MM.1S (cell line): ENCODE measurements at regions not wholly inside any gene's neighbourhood (a gene's known extent, or its start where the extent isn't known, plus 50 kb on each side); places are given as distances from the start of the nearest gene placed in this dataset.

Source experiments
- DNase-seq: peaks from one replicate; pipeline ENCODE4 v3.0.0-alpha.2; 2015
- H2AFZ ChIP-seq: fragments of 300-600 bp; sonication (generic); 2 replicates; pipeline ENCODE4 v1.6.0; 2016; ENCODE audit warnings: antibody characterized with exemption, low read length
- H3F3A ChIP-seq: fragments of 300-600 bp; sonication (generic); 2 replicates; pipeline ENCODE4 v1.6.1; 2016; ENCODE audit warnings: mild to moderate bottlenecking, antibody characterized with exemption, low read length, moderate library complexity, mixed read lengths; ENCODE audit not compliant: insufficient read depth
- H3K27ac ChIP-seq: fragments of 300-600 bp; sonication (generic); 2 replicates; pipeline ENCODE4 v1.5.1; 2016; ENCODE audit warnings: mild to moderate bottlenecking, low read length
- H3K27me3 ChIP-seq: fragments of 300-600 bp; sonication (generic); replicated peaks from 2 replicates; pipeline ENCODE4 v1.6.0; 2016; ENCODE audit warnings: low read length; ENCODE audit not compliant: insufficient read depth
- H3K36me3 ChIP-seq: fragments of 300-600 bp; sonication (generic); replicated peaks from 2 replicates; pipeline ENCODE4 v1.6.1; 2016; ENCODE audit warnings: mild to moderate bottlenecking, low read length, mixed read lengths; ENCODE audit not compliant: insufficient read depth
- H3K4me1 ChIP-seq: fragments of 300-600 bp; sonication (generic); 2 replicates; pipeline ENCODE4 v1.6.1; 2016; ENCODE audit warnings: low read length, mixed read lengths
- H3K4me2 ChIP-seq: fragments of 300-600 bp; sonication (generic); 2 replicates; pipeline ENCODE4 v1.6.0; 2016; ENCODE audit warnings: low read depth, low read length
- H3K4me3 ChIP-seq: fragments of 300-600 bp; sonication (generic); 2 replicates; pipeline ENCODE4 v1.5.1; 2016; ENCODE audit warnings: low read length, mixed read lengths
- H3K79me2 ChIP-seq: fragments of 300-600 bp; sonication (generic); 2 replicates; pipeline ENCODE4 v1.6.1; 2016; ENCODE audit warnings: mixed run types, low read length, mixed read lengths
- H3K9ac ChIP-seq: fragments of 300-600 bp; sonication (generic); 2 replicates; pipeline ENCODE4 v1.6.1; 2016; ENCODE audit warnings: low read length, mixed read lengths
- H3K9me2 ChIP-seq: fragments of 300-600 bp; sonication (generic); replicated peaks from 2 replicates; pipeline ENCODE4 v1.6.1; 2016; ENCODE audit warnings: mild to moderate bottlenecking, low read length, mixed read lengths; ENCODE audit not compliant: insufficient read depth
- H3K9me3 ChIP-seq: fragments of 300-600 bp; sonication (generic); replicated peaks from 2 replicates; pipeline ENCODE4 v1.6.1; 2016; ENCODE audit warnings: mild to moderate bottlenecking, low read length, mixed read lengths; ENCODE audit not compliant: insufficient read depth
- H4K20me1 ChIP-seq: fragments of 300-600 bp; sonication (generic); 2 replicates; pipeline ENCODE4 v1.6.1; 2016; ENCODE audit warnings: mild to moderate bottlenecking, low read length, moderate library complexity, mixed read lengths; ENCODE audit not compliant: insufficient read depth
- EZH2 ChIP-seq: fragments of 300-600 bp; sonication (generic); optimal IDR thresholded peaks from 2 replicates; pipeline ENCODE3; 2017; ENCODE audit warnings: low read depth, mild to moderate bottlenecking, antibody characterized with exemption, low read length, mixed read lengths
- EZH2phosphoT487 ChIP-seq: fragments of 300-600 bp; sonication (generic); IDR thresholded peaks from 2 replicates; pipeline ENCODE4 v1.6.1; 2018; ENCODE audit warnings: antibody characterized with exemption, low read length
- TF ChIP-seq, protein P1 (sequence below): fragments of 300-600 bp; sonication (generic); IDR thresholded peaks from 2 replicates; pipeline ENCODE4 v1.5.1; 2016; ENCODE audit warnings: antibody characterized with exemption, low read length, mixed read lengths

DNA sequence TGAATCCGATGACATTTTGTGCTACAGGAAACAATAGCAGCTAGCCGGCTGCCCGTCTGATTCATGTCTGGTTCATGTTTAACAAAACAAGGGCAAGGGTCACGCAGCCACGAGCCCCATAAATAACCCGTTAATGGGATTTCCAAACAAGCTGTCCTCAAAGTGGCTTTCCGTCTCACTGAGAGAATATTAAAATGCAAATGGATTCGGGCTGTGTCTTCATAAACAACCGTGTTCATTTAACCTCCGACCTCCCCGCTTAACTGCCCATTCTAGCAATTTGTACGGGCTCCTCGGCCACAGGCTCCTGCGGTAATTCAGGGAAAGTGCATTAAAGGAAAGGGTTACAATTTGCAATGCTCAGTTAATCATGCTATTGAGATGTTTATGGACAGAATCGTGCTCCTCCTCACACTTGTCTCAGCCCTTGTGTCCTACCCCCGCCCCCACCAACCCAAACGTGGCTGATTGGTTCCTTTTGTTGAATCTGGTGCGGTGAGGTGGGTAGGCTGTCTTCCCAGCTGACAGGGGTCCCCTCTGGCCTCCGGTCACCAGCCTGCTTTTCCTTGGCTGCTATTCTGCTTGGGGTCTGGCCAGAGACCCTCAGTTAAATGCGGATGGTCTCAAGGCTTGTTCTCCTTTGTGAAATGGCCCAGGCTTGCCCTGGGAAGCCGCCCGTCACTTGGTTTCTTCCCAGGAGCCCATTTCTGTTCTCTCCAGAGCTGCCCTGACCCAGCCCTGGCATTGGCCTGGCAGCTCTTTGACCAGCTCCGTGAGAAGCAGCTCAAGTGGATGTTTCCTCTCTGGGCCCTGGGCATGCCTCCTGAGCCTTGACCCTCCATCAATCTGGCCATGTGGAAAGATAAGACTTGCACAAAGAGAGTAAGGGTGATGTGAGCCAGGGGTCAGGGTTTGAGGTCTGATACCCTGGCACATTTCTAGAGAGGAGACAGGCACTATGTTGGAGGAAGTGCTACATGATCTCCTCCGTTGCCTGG, 200.7 kb upstream of the POU3F1 start:
- TF ChIP-seq EZH2 (no peak), EZH2phosphoT487 (no peak)
- TF ChIP-seq, protein P1, sequence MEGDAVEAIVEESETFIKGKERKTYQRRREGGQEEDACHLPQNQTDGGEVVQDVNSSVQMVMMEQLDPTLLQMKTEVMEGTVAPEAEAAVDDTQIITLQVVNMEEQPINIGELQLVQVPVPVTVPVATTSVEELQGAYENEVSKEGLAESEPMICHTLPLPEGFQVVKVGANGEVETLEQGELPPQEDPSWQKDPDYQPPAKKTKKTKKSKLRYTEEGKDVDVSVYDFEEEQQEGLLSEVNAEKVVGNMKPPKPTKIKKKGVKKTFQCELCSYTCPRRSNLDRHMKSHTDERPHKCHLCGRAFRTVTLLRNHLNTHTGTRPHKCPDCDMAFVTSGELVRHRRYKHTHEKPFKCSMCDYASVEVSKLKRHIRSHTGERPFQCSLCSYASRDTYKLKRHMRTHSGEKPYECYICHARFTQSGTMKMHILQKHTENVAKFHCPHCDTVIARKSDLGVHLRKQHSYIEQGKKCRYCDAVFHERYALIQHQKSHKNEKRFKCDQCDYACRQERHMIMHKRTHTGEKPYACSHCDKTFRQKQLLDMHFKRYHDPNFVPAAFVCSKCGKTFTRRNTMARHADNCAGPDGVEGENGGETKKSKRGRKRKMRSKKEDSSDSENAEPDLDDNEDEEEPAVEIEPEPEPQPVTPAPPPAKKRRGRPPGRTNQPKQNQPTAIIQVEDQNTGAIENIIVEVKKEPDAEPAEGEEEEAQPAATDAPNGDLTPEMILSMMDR = no peak
- no peaks in the 10 kb centered on the region for H3K9me3 ChIP-seq
- H3K27ac ChIP-seq = no peak overlapping the region
- no peak for DNase-seq
- H3F3A ChIP-seq = no peaks in the 10 kb centered on the region
- H3K79me2 ChIP-seq = no peaks in the 10 kb centered on the region
- H3K4me1 ChIP-seq = no peaks in the 10 kb centered on the region
- no peak overlapping the region for H2AFZ ChIP-seq
- H4K20me1 ChIP-seq = no peaks in the 10 kb centered on the region
- no peak overlapping the region for H3K4me2 ChIP-seq
- H3K27me3 ChIP-seq = peaks cover 12% of the 10 kb centered on the region
- H3K9me2 ChIP-seq = no peaks in the 10 kb centered on the region
- no peak overlapping the region for H3K4me3 ChIP-seq
- H3K9ac ChIP-seq = no peak overlapping the region
- H3K36me3 ChIP-seq = no peaks in the 10 kb centered on the region

DNA sequence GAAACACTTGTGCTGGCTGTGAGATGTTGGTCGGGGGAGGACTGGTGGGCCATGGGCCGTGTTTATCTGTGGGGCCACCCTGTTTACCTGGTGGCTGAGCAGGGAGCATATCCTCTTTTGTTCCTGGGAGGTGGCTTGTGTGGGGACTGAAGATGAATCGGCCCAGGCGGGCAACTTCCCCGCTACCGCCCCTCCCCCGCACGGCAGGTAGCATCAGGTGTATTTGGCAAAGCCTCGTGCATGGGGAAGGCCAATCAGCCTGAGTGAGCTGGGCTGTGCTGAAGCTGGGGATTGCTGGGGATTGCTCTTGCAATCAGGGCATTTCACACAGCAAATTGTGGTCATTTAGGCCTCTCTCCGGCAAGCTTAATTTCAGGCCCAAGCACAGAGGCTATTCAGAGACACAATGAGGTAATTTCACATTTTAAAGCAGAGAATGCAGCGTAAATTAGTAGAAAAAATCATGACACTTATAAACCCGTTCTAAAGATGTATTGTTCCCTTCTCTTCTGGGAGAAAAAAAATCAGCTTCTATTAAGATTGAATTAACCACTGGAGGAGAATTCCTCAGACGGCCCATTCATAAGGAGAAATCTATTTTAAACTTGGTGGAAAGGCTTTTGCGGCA, 197.7 kb upstream of the POU3F1 start:
- TF ChIP-seq, protein P1 = no peak
- no peak for TF ChIP-seq EZH2phosphoT487
- TF ChIP-seq EZH2 = no peak
- no peak overlapping the region for H2AFZ ChIP-seq
- no peaks in the 10 kb centered on the region for H3K79me2 ChIP-seq

DNA sequence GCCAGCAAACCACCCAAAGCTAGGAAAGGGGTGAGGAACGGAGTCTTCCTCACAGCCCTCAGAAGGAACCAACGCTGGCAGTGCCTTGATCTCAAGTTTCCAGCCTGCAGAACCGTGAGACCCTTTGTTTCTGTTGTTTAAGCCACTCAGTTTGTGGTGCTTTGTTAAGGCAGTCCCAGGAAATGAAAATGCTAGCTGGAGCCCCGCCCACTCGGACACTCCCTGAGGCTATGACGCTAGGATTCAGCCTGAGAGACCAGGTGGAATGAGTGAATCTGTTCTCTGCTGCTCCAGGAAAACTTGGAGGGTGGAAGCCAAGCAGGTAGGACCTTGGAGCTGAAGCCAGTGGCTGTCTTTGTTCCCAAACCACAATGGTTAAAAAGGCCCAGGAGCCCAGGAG, 196.5 kb upstream of the POU3F1 start:
- H3K4me3 ChIP-seq = no peak overlapping the region
- H3K4me2 ChIP-seq = no peak overlapping the region
- no peaks in the 10 kb centered on the region for H3K9me3 ChIP-seq
- TF ChIP-seq EZH2 (no peak), EZH2phosphoT487 (no peak)
- TF ChIP-seq, protein P1 = no peak
- H2AFZ ChIP-seq = no peak overlapping the region
- no peaks in the 10 kb centered on the region for H3K36me3 ChIP-seq
- no peaks in the 10 kb centered on the region for H3K79me2 ChIP-seq
- no peaks in the 10 kb centered on the region for H3K4me1 ChIP-seq
- no peak overlapping the region for H3K27ac ChIP-seq
- H4K20me1 ChIP-seq = no peaks in the 10 kb centered on the region
- DNase-seq = no peak
- H3K9me2 ChIP-seq = no peaks in the 10 kb centered on the region
- H3F3A ChIP-seq = no peaks in the 10 kb centered on the region
- no peak overlapping the region for H3K9ac ChIP-seq
- peaks cover 12% of the 10 kb centered on the region for H3K27me3 ChIP-seq

More for the DNA sequence above, 197.7 kb upstream of the POU3F1 start:
- no peaks in the 10 kb centered on the region for H3K4me1 ChIP-seq
- no peak overlapping the region for H3K4me2 ChIP-seq
- H3K4me3 ChIP-seq = no peak overlapping the region
- no peak overlapping the region for H3K9ac ChIP-seq
- no peaks in the 10 kb centered on the region for H3K36me3 ChIP-seq
- no peak for DNase-seq
- no peaks in the 10 kb centered on the region for H3K9me2 ChIP-seq
- H3K27me3 ChIP-seq = peaks cover 12% of the 10 kb centered on the region
- H4K20me1 ChIP-seq = no peaks in the 10 kb centered on the region
- H3K27ac ChIP-seq = no peak overlapping the region
- H3K9me3 ChIP-seq = no peaks in the 10 kb centered on the region
- no peaks in the 10 kb centered on the region for H3F3A ChIP-seq
